Type B pancreatic cell (in vitro differentiated cells): ENCODE measurements at regions not wholly inside any gene's neighbourhood (a gene's known extent, or its start where the extent isn't known, plus 50 kb on each side); places are given as distances from the start of the nearest gene placed in this dataset.

Source experiments
- DNase-seq: peaks from one replicate; pipeline ENCODE4 v3.0.0; 2021; ENCODE audit warnings: mixed read lengths; ENCODE audit not compliant: unreplicated experiment; ENCODE audit errors: extremely low spot score
- H3K27ac Mint-ChIP-seq: 2 replicates; pipeline ENCODE4 v1.8.0; 2021; ENCODE audit warnings: mild to moderate bottlenecking, mixed read lengths
- H3K27me3 Mint-ChIP-seq: 2 replicates; pipeline ENCODE4 v1.8.0; 2021; ENCODE audit warnings: mixed read lengths
- H3K36me3 Mint-ChIP-seq: 2 replicates; pipeline ENCODE4 v1.8.0; 2021; ENCODE audit warnings: mixed read lengths
- H3K4me1 Mint-ChIP-seq: one replicate; pipeline ENCODE4 v1.8.0; 2021; ENCODE audit warnings: mixed read lengths; ENCODE audit not compliant: unreplicated experiment
- H3K4me3 Mint-ChIP-seq: 2 replicates; pipeline ENCODE4 v1.8.0; 2021; ENCODE audit warnings: mild to moderate bottlenecking, mixed read lengths
- H3K9me3 Mint-ChIP-seq: 2 replicates; pipeline ENCODE4 v1.8.0; 2021; ENCODE audit warnings: mixed read lengths
- TF ChIP-seq, protein P1 (sequence below): fragments of 200-600 bp; sonication (generic); conservative IDR thresholded peaks from 2 replicates; pipeline ENCODE4 v1.5.0; 2021; ENCODE audit warnings: antibody characterized with exemption, mild to moderate bottlenecking

DNA sequence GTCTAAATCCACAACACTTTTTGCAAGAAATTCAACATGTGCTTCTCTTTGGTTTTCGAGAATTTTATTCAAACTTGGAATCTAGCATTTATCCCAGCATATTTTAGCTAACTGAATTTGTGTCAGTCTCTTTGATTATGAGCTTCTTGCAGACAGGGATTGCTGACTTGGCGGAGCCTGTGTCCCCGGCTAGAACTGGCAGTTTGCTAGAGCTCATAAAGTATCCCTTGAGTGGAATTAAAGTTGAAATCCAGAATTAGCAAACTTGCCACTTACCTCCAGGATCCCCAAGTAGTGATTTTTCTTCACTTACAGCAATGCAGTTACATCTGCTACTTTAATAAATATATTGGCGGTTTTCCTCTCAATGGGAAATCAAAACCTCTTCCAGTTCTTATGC lies 306.9 kb downstream of the AACS start:
- Mint-ChIP-seq H3K36me3 (no peaks in the 10 kb centered on the region), H3K9me3 (no peaks in the 10 kb centered on the region), H3K4me1 (no peaks in the 10 kb centered on the region), H3K27me3 (peaks cover 20% of the 10 kb centered on the region), H3K4me3 (no peak overlapping the region), H3K27ac (no peak overlapping the region)
- DNase-seq = no peak
- TF ChIP-seq, protein P1, sequence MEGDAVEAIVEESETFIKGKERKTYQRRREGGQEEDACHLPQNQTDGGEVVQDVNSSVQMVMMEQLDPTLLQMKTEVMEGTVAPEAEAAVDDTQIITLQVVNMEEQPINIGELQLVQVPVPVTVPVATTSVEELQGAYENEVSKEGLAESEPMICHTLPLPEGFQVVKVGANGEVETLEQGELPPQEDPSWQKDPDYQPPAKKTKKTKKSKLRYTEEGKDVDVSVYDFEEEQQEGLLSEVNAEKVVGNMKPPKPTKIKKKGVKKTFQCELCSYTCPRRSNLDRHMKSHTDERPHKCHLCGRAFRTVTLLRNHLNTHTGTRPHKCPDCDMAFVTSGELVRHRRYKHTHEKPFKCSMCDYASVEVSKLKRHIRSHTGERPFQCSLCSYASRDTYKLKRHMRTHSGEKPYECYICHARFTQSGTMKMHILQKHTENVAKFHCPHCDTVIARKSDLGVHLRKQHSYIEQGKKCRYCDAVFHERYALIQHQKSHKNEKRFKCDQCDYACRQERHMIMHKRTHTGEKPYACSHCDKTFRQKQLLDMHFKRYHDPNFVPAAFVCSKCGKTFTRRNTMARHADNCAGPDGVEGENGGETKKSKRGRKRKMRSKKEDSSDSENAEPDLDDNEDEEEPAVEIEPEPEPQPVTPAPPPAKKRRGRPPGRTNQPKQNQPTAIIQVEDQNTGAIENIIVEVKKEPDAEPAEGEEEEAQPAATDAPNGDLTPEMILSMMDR = no peak

DNA sequence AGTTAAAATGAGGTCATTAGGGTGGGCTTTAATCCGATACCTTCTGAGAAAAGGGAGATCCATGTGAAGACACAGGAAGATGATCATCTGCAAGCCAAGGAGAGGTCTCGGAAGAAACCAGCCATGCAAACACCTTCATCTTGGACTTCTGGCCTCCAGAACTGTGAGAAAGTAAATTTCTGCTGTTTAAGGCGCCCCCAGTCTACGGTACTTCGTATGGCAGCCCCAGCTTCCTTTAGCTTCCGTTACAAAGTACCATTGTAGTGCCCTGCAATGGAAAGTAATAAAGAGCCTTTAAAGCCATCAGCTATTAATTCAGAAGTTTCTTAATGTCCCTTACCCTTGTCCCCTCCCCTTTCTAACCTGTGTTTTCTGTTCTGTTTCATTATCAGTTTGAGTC lies 308.1 kb downstream of the AACS start:
- Mint-ChIP-seq H3K4me1 (no peaks in the 10 kb centered on the region), H3K4me3 (no peak overlapping the region), H3K27ac (no peak overlapping the region), H3K36me3 (no peaks in the 10 kb centered on the region), H3K9me3 (no peaks in the 10 kb centered on the region), H3K27me3 (peaks cover 23% of the 10 kb centered on the region)
- TF ChIP-seq, protein P1 = no peak
- DNase-seq = no peak

DNA sequence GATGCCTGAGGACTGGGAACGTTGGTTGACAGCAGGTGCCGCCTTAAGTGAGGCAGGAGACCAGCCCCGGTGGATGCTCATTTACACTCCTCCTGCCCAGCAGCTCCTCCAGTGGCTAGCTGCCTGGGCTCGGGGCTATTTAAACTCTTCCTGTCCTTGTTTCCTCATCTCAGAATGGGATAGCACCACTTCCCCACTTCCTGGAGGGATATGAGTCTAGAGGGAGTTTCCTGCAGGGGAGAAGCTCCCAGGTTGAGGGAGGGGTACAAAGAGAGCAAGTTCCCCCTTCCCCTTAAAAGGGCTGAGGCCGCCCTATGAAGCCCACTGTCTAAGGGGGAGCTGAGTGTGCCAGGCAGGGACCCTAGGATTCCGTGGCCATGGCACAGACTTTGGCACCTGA lies 311.2 kb downstream of the AACS start:
- H3K4me3 Mint-ChIP-seq = no peak overlapping the region
- no peaks in the 10 kb centered on the region for H3K4me1 Mint-ChIP-seq
- TF ChIP-seq, protein P1 = no peak
- H3K9me3 Mint-ChIP-seq = no peaks in the 10 kb centered on the region
- DNase-seq = no peak
- H3K27me3 Mint-ChIP-seq = peaks cover 29% of the 10 kb centered on the region
- H3K36me3 Mint-ChIP-seq = no peaks in the 10 kb centered on the region
- H3K27ac Mint-ChIP-seq = no peak overlapping the region

DNA sequence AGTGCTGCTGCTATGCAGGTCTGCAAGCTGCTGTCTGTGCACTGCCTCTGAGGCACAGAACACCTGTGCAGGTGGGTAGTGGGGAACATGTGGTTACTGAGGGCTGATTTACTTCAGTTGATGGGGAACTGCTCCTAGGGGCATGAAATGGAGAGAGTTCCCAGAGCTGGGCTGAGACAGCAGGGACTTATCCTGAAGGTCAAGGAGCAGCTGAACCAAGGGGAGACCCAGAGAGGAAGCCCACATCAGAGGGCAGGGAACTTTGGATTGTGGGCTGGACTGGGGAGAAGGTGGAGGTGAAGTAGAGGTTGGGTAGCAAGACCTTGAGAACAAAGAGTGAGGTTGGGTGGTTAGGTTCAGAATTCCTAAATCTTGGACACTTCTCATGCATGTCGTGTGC lies 311.9 kb downstream of the AACS start:
- no peak for DNase-seq
- Mint-ChIP-seq H3K36me3 (no peaks in the 10 kb centered on the region), H3K9me3 (no peaks in the 10 kb centered on the region), H3K27ac (no peak overlapping the region), H3K27me3 (peaks cover 29% of the 10 kb centered on the region), H3K4me3 (no peak overlapping the region), H3K4me1 (no peaks in the 10 kb centered on the region)
- TF ChIP-seq, protein P1 = no peak

DNA sequence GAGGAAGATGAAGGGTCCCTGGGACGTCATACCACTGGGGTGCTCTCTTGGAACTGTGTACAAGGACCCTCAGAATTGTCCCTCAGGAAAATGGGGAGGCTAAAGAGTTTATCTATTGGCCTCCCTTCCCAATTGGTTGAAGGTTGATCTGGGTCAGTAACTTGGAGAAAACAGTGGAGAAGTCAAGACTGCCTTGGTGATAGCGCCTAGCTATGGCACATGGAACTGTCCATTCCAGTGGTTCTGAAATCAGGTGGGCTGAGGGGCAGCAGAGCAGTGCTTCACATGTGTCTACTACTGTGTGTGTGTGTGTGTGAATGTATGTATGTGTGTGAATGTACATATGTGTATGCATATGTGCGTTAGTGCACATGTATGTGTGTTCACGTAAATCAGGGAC lies 316.1 kb downstream of the AACS start:
- no peak for DNase-seq
- Mint-ChIP-seq H3K36me3 (no peaks in the 10 kb centered on the region), H3K4me3 (no peak overlapping the region), H3K27ac (no peak overlapping the region), H3K27me3 (peaks cover 16% of the 10 kb centered on the region), H3K9me3 (no peaks in the 10 kb centered on the region), H3K4me1 (no peaks in the 10 kb centered on the region)
- TF ChIP-seq, protein P1 = no peak

DNA sequence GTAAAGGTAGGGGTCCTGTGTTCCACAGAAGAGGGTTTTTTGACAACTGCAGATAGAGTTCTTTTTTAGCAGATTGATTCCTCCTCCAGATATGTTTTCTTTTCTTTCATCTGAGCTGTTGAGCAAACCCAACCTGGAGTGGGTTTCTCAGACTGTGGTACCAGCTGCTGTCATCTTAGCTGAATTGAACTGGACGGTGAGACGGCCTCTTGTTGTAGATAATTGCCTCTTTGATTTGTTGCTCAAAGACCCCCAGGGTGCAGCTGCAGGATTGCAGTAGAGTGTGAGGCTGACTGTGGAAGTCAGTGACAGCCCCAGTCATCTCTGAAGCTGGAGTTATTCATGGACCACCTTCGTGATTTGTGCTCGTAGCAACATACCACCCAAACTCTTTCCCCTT lies 317.7 kb downstream of the AACS start:
- TF ChIP-seq, protein P1 = no peak
- no peaks in the 10 kb centered on the region for H3K9me3 Mint-ChIP-seq
- H3K36me3 Mint-ChIP-seq = no peaks in the 10 kb centered on the region
- H3K4me1 Mint-ChIP-seq = no peaks in the 10 kb centered on the region
- H3K27me3 Mint-ChIP-seq = peaks cover 14% of the 10 kb centered on the region
- no peak for DNase-seq
- no peak overlapping the region for H3K4me3 Mint-ChIP-seq
- H3K27ac Mint-ChIP-seq = no peak overlapping the region
